NCI-H1092 treated with DMSO at 0.1 percent for 48 hours (cell line): ENCODE measurements at regions not wholly inside any gene's neighbourhood (a gene's known extent, or its start where the extent isn't known, plus 50 kb on each side); places are given as distances from the start of the nearest gene placed in this dataset.

Experiments used
- DNase-seq: peaks from one replicate; lab custom pipeline; 2025; lab: John Stamatoyannopoulos, UW

GRCh38 chr16:13393816-13394215 lies 492.4 kb downstream of the SHISA9 start:
- no peak for DNase-seq

- no peak for DNase-seq
Observed at GRCh38 chr16:13394488-13394887, 493.1 kb downstream of the SHISA9 start.

GRCh38 chr16:13397126-13397525 lies 495.7 kb downstream of the SHISA9 start:
- no peak for DNase-seq

- DNase-seq, result no peak
Observed at GRCh38 chr16:13401641-13402040, 500.2 kb downstream of the SHISA9 start.

- DNase-seq, result no peak
Observed at GRCh38 chr16:13402601-13403000, 501.2 kb downstream of the SHISA9 start.

GRCh38 chr16:13403326-13403725 lies 501.9 kb downstream of the SHISA9 start:
- no peak for DNase-seq

- no peak for DNase-seq
Observed at GRCh38 chr16:13414154-13414553, 505.8 kb upstream of the ERCC4 start.

- no peak for DNase-seq
Observed at GRCh38 chr16:13419589-13419988, 500.4 kb upstream of the ERCC4 start.

GRCh38 chr16:13421726-13422125 lies 498.2 kb upstream of the ERCC4 start:
- DNase-seq, result no peak

GRCh38 chr16:13425836-13426235 lies 494.1 kb upstream of the ERCC4 start:
- DNase-seq, result no peak

GRCh38 chr16:13426269-13426668 lies 493.7 kb upstream of the ERCC4 start:
- DNase-seq, result no peak

- no peak for DNase-seq
Observed at GRCh38 chr16:13426736-13427135, 493.2 kb upstream of the ERCC4 start.

- no peak for DNase-seq
Observed at GRCh38 chr16:13427943-13428342, 492.0 kb upstream of the ERCC4 start.

GRCh38 chr16:13429416-13429815 lies 490.5 kb upstream of the ERCC4 start:
- no peak for DNase-seq

GRCh38 chr16:13435415-13435814 lies 484.5 kb upstream of the ERCC4 start:
- DNase-seq, result no peak

- no peak for DNase-seq
Observed at GRCh38 chr16:13435873-13436474, 484.0 kb upstream of the ERCC4 start.

- no peak for DNase-seq
Observed at GRCh38 chr16:13436641-13437412, 483.1 kb upstream of the ERCC4 start.

- DNase-seq, result no peak
Observed at GRCh38 chr16:13437413-13437795, 482.6 kb upstream of the ERCC4 start.

GRCh38 chr16:13438064-13438463 lies 481.9 kb upstream of the ERCC4 start:
- no peak for DNase-seq

GRCh38 chr16:13439766-13440165 lies 480.2 kb upstream of the ERCC4 start:
- DNase-seq, result no peak

- no peak for DNase-seq
Observed at GRCh38 chr16:13441675-13442074, 478.3 kb upstream of the ERCC4 start.

- DNase-seq, result no peak
Observed at GRCh38 chr16:13448346-13448745, 471.6 kb upstream of the ERCC4 start.

GRCh38 chr16:13453325-13453724 lies 466.6 kb upstream of the ERCC4 start:
- peak; percentile 35 for DNase-seq
